Esophagus muscularis mucosa (tissue), 3 donors: ENCODE measurements at regions not wholly inside any gene's neighbourhood (a gene's known extent, or its start where the extent isn't known, plus 50 kb on each side); places are given as distances from the start of the nearest gene placed in this dataset.

Experiments
- CTCF ChIP-seq, 3 experiments: fragments of 200-600 bp in 2 of 3; fragments of 450-650 bp in 1 of 3; sonication (generic) in 2 of 3; IDR thresholded peaks; one replicate each; pipeline ENCODE4 v1.5.1; 2017 to 2019; ENCODE audit warnings: antibody characterized with exemption in 3 of 3, mild to moderate bottlenecking in 2 of 3, moderate library complexity in 1 of 3
- POLR2A ChIP-seq: fragments of 450-650 bp; IDR thresholded peaks from one replicate; pipeline ENCODE4 v1.6.1; 2017; ENCODE audit warnings: antibody characterized with exemption, moderate library complexity, mild to moderate bottlenecking, low read depth
- POLR2AphosphoS5 ChIP-seq, 2 donors: sonication (generic); formaldehyde crosslinking; IDR thresholded peaks; one replicate each; pipeline ENCODE4 v1.6.1; 2017; ENCODE audit warnings: antibody characterized with exemption in 2 of 2

GRCh38 chr12:77189901-77190416 is 124.6 kb upstream of the E2F7 start:
- TF ChIP-seq POLR2A, result no peak
- no peak for TF ChIP-seq CTCF (IDR thresholded peaks at IDR 0.05)
- TF ChIP-seq POLR2AphosphoS5 (IDR thresholded peaks at IDR 0.05), result no peak
